ENCODE measurements at regions not wholly inside any gene's neighbourhood (a gene's known extent, or its start where the extent isn't known, plus 50 kb on each side); places are given as distances from the start of the nearest gene placed in this dataset.

DNA sequence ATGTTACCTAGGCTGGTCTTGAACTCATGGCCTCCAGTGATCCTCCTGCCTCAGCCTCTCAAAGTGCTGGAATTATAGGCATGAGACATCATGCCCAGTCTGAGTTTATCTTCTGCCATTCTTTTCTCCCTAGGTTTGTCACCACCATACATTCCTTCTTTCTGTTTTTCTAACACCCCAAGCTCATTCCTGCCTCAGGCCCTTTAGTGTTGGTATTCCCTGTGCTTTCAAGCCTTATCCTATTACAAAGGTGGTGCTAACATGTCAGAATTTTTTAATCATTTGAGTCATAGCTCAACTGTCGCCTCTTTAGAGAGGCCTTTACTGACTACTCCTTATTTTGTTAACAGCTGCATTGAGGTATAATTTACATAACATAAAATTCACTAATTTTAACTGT is 221.1 kb upstream of the PRSS16 start (continued):
- TF ChIP-seq, protein P1, sequence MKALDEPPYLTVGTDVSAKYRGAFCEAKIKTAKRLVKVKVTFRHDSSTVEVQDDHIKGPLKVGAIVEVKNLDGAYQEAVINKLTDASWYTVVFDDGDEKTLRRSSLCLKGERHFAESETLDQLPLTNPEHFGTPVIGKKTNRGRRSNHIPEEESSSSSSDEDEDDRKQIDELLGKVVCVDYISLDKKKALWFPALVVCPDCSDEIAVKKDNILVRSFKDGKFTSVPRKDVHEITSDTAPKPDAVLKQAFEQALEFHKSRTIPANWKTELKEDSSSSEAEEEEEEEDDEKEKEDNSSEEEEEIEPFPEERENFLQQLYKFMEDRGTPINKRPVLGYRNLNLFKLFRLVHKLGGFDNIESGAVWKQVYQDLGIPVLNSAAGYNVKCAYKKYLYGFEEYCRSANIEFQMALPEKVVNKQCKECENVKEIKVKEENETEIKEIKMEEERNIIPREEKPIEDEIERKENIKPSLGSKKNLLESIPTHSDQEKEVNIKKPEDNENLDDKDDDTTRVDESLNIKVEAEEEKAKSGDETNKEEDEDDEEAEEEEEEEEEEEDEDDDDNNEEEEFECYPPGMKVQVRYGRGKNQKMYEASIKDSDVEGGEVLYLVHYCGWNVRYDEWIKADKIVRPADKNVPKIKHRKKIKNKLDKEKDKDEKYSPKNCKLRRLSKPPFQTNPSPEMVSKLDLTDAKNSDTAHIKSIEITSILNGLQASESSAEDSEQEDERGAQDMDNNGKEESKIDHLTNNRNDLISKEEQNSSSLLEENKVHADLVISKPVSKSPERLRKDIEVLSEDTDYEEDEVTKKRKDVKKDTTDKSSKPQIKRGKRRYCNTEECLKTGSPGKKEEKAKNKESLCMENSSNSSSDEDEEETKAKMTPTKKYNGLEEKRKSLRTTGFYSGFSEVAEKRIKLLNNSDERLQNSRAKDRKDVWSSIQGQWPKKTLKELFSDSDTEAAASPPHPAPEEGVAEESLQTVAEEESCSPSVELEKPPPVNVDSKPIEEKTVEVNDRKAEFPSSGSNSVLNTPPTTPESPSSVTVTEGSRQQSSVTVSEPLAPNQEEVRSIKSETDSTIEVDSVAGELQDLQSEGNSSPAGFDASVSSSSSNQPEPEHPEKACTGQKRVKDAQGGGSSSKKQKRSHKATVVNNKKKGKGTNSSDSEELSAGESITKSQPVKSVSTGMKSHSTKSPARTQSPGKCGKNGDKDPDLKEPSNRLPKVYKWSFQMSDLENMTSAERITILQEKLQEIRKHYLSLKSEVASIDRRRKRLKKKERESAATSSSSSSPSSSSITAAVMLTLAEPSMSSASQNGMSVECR (CRISPR knock-in tag; IDR thresholded peaks at IDR 0.05; ENCODE audit: borderline replicate concordance), result no peak
- TF ChIP-seq, protein P2, sequence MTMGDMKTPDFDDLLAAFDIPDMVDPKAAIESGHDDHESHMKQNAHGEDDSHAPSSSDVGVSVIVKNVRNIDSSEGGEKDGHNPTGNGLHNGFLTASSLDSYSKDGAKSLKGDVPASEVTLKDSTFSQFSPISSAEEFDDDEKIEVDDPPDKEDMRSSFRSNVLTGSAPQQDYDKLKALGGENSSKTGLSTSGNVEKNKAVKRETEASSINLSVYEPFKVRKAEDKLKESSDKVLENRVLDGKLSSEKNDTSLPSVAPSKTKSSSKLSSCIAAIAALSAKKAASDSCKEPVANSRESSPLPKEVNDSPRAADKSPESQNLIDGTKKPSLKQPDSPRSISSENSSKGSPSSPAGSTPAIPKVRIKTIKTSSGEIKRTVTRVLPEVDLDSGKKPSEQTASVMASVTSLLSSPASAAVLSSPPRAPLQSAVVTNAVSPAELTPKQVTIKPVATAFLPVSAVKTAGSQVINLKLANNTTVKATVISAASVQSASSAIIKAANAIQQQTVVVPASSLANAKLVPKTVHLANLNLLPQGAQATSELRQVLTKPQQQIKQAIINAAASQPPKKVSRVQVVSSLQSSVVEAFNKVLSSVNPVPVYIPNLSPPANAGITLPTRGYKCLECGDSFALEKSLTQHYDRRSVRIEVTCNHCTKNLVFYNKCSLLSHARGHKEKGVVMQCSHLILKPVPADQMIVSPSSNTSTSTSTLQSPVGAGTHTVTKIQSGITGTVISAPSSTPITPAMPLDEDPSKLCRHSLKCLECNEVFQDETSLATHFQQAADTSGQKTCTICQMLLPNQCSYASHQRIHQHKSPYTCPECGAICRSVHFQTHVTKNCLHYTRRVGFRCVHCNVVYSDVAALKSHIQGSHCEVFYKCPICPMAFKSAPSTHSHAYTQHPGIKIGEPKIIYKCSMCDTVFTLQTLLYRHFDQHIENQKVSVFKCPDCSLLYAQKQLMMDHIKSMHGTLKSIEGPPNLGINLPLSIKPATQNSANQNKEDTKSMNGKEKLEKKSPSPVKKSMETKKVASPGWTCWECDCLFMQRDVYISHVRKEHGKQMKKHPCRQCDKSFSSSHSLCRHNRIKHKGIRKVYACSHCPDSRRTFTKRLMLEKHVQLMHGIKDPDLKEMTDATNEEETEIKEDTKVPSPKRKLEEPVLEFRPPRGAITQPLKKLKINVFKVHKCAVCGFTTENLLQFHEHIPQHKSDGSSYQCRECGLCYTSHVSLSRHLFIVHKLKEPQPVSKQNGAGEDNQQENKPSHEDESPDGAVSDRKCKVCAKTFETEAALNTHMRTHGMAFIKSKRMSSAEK (CRISPR knock-in tag; IDR thresholded peaks at IDR 0.05; ENCODE audit: borderline replicate concordance), result no peak
- no peak for TF ChIP-seq KAT7 (CRISPR knock-in tag; IDR thresholded peaks at IDR 0.05; ENCODE audit: borderline replicate concordance)
- no peak for TF ChIP-seq ZBTB21 (CRISPR knock-in tag; IDR thresholded peaks at IDR 0.05; ENCODE audit: borderline replicate concordance)
- TF ChIP-seq, protein P3, sequence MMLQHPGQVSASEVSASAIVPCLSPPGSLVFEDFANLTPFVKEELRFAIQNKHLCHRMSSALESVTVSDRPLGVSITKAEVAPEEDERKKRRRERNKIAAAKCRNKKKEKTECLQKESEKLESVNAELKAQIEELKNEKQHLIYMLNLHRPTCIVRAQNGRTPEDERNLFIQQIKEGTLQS (CRISPR knock-in tag; conservative IDR thresholded peaks at IDR 0.05), result no peak
- TF ChIP-seq, protein P4, sequence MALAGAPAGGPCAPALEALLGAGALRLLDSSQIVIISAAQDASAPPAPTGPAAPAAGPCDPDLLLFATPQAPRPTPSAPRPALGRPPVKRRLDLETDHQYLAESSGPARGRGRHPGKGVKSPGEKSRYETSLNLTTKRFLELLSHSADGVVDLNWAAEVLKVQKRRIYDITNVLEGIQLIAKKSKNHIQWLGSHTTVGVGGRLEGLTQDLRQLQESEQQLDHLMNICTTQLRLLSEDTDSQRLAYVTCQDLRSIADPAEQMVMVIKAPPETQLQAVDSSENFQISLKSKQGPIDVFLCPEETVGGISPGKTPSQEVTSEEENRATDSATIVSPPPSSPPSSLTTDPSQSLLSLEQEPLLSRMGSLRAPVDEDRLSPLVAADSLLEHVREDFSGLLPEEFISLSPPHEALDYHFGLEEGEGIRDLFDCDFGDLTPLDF (CRISPR knock-in tag; IDR thresholded peaks at IDR 0.05), result no peak
- no peak for TF ChIP-seq MXD4 (CRISPR knock-in tag; IDR thresholded peaks at IDR 0.05; ENCODE audit: borderline replicate concordance)

DNA sequence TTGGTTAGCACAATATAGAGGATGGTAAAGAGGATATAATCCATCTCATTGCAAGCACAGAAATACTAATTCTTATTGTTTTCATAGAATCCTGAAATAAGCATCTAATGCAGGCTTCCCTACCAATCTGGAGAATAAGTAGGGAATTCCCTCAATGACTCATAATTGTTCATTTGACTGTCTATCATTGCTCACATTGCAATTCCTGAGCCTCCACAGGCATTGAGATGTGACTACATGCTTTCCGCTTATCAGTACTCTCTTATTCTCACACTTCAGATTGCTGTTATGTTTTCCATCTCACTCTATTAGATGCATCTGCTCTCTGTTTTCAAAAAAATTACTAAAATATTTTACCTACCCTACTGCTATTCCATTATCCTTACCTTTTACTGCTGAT is 216.2 kb upstream of the PRSS16 start:
- CTCF ChIA-PET, result no interaction called here
- H3K9me3 Mint-ChIP-seq, result no peaks in the 10 kb centered on the region
- DNase-seq (ENCODE audit: low spot score), result no peak
- TF ChIP-seq ZNF263 (CRISPR knock-in tag; IDR thresholded peaks at IDR 0.05; ENCODE audit: low read depth) (no peak), OVOL2 (CRISPR knock-in tag; IDR thresholded peaks at IDR 0.05; ENCODE audit: borderline replicate concordance) (no peak), TP53 (CRISPR knock-in tag; IDR thresholded peaks at IDR 0.05) (no peak), NFE2L1 (CRISPR knock-in tag; IDR thresholded peaks at IDR 0.05) (no peak), CREM (CRISPR knock-in tag; IDR thresholded peaks at IDR 0.05) (no peak), ZNF121 (CRISPR knock-in tag; IDR thresholded peaks at IDR 0.05) (no peak), ZNF317 (CRISPR knock-in tag; IDR thresholded peaks at IDR 0.05; ENCODE audit: borderline replicate concordance, low read depth) (no peak), NR2C2 (CRISPR knock-in tag; IDR thresholded peaks at IDR 0.05) (no peak), SMAD4 (CRISPR knock-in tag; IDR thresholded peaks at IDR 0.05) (no peak), ESRRA (CRISPR knock-in tag; IDR thresholded peaks at IDR 0.05; ENCODE audit: borderline replicate concordance) (no peak), JAZF1 (CRISPR knock-in tag; IDR thresholded peaks at IDR 0.05) (no peak), RORB (CRISPR knock-in tag; IDR thresholded peaks at IDR 0.05) (no peak), JUN (CRISPR knock-in tag; IDR thresholded peaks at IDR 0.05) (no peak)
- TF ChIP-seq, protein P5, sequence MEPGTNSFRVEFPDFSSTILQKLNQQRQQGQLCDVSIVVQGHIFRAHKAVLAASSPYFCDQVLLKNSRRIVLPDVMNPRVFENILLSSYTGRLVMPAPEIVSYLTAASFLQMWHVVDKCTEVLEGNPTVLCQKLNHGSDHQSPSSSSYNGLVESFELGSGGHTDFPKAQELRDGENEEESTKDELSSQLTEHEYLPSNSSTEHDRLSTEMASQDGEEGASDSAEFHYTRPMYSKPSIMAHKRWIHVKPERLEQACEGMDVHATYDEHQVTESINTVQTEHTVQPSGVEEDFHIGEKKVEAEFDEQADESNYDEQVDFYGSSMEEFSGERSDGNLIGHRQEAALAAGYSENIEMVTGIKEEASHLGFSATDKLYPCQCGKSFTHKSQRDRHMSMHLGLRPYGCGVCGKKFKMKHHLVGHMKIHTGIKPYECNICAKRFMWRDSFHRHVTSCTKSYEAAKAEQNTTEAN (CRISPR knock-in tag; IDR thresholded peaks at IDR 0.05), result no peak
- TF ChIP-seq, protein P2 (CRISPR knock-in tag; IDR thresholded peaks at IDR 0.05; ENCODE audit: borderline replicate concordance), result no peak
- TF ChIP-seq, protein P3 (CRISPR knock-in tag; conservative IDR thresholded peaks at IDR 0.05), result no peak

More for the DNA sequence above, 216.2 kb upstream of the PRSS16 start:
- H3K27ac Mint-ChIP-seq, result no peak overlapping the region
- POLR2A ChIA-PET, result no interaction called here
- no peak overlapping the region for H3K4me3 Mint-ChIP-seq
- ATAC-seq, result no peak
- peaks cover 4% of the 10 kb centered on the region; the same call in 1 of the 2 replicates for H3K4me1 Mint-ChIP-seq
- H3K27me3 Mint-ChIP-seq (ENCODE audit: low read depth), result peaks cover 4% of the 10 kb centered on the region
- no peaks in the 10 kb centered on the region for H3K36me3 Mint-ChIP-seq

Data from WTC11 (cell line).